GM21526 (cell line): ENCODE measurements at regions not wholly inside any gene's neighbourhood (a gene's known extent, or its start where the extent isn't known, plus 50 kb on each side); places are given as distances from the start of the nearest gene placed in this dataset.

Source experiments
- ATAC-seq: cut with Tn5 transposase; IDR thresholded peaks from one replicate; pipeline ENCODE4 v1.9.1; 2021; ENCODE audit warnings: moderate library complexity; ENCODE audit not compliant: unreplicated experiment, low FRiP score

DNA sequence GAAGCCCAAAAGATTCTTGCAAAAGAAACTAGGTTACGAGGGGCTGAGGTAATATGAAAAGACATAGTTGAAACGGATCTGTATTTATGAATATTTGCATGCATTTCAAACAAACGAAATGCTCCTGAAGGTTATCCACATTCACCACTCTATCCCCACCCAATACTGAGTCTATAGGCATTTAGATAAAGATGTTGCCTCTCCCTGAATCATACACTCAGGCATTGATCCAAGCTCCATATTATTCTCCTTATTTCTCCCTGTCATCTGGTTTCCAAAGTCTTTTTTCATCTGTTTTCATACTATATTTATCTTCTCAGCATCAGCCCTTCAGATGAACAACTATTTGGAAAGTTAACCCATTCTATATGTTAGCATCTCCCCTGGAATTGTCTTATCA is 492.5 kb upstream of the TGFBR2 start:
- ATAC-seq, result no peak

DNA sequence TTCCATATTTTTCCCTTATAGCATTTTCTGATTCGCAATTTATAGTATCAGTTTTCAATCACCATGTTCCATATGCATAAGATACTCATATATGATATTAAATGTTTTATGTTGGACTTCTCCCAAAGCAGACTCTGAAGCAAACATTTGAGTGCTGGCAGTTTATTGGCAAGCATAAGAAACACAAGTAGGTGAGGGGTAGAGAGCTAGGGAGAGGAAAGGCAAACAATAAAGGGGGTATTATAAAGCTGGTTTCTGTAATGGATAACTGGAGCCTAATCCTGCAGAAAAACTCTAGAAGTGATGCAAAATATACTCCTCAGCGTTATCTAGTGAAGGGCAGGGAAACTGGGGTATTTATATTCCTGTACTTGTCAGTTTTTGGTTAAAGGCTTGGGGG is 491.5 kb upstream of the TGFBR2 start:
- ATAC-seq, result no peak

DNA sequence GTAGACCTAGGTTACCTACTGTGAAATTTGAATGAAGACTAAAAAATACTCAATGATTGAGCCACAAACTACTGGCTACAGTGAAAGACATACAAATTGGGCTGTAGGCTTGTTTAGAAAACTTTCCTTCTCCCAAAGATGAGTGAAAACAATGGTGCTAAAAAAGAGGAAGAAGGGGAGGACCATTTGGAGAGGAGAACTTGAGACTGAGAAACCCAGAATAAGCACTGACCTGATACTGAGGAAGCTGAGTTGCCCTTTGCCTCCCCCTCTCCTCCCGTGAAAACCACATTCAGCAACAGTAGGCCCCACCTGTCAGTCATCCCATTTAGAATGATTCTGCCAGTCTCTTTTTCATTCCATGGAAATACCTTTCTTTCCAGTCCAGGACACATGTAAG is 484.0 kb upstream of the TGFBR2 start:
- ATAC-seq, result no peak

DNA sequence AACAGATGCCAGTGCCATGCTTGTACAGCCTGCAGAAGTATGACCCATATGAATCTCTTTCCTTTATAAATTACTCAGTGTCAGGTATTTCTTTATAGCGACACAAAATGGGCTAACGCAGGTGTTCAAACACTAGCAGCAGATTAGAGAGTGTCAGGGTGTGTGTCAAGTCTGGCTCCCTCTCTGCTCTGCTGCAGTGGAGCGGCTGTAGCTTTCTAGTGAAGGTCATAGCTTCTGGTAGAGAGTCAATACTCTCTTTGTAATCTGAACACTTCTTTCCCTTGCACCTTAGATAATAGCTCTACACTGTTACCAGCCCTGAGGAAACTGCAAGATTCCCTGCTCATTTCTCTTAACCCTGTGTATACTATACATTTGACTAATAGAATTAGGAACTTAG is 483.2 kb upstream of the TGFBR2 start:
- ATAC-seq, result no peak

DNA sequence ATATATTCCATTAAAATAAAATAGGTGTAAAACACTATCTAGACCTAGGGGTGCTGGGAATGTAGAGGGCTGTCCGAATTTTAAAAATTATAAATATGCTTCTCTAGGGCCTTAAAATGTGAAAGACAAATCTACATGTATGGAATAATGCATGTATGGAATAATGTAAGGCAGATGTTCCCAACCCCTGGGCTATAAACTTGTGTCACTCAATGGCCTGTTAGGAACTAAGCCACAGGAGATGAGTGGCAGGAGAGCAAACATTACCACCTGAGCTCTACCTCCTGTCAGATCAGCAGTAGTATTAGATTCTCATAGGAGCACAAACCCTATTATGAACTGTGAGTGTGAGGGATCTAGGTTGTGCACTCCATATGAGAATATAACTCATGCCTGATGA is 482.6 kb upstream of the TGFBR2 start:
- no peak for ATAC-seq

DNA sequence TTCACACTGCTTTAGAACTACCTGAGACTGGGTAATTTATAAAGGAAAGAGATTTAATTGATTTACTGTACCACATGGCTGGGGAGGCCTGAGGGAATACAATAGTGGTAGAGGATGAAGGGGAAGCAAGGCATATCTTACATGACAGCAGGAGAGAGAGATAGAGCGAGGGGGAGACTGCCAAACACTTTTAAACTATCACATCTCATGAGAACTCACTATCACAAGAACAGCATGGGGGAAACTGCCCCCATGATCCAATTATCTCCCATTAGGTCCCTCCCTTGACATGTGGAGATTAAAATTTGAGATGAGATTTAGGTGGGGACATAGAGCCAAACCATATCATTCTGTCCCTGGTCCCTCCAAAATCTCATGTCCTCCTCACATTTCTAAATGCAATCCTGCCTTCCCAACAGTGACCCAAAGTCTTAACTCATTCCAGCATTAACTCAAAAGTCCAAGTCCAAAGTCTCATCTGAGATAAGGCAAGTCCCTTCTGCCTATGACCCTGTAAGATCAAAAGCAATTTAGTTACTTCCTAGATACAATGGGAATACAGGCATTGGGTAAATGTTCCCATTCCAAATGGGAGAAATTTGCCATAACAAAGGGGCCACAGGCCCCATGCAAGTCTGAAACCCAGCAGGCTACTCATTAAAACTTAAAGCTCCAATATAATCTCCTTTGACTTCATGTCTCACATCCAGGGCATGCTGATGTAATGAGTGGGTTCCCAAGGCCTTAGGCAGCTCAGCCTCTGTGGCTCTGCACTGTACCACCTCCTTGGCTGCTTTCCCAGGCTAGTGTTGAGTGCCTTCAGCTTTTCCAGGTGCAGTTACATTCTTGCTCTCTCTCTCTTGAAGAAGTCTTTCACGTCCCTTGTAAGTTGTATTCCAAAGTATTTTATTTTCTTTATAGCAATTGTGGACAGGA is 481.7 kb upstream of the TGFBR2 start:
- ATAC-seq, result no peak

DNA sequence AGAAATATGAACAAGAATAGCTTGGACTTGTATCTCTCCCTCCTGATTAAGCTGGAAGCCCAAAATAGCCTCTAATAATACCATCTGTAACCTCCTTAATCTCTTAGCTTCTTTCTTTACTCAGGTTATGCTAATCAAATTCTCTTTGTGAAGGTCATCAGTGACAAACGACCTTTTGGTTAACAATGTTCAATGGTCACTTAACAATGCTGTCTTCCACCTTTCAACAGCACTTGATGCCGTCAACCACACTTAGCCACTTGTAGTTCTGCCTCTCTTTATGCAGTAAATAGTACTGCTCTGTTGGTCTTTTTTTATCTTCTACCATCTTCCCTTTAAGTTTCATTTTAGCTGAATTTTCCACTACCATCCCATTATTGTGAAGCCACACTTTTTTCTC is 476.6 kb upstream of the TGFBR2 start:
- no peak for ATAC-seq

DNA sequence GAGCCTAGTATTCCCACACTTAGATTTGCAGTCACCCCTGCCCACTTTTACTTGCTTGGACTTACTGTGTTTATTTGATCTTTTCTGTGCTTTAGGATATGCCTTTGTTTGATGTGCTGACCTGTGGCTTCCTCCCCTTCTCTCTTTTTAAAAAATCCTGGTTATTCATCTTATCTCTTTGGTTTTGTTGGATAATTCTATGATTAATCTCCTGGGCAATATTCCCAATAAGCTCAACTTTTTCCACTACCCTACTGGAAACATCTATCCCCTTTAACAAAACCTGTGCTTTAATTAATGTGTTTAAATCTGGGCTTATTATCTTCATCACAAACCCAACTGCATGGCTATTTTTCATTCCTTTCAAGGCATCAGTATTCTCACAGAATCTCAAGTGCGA is 476.0 kb upstream of the TGFBR2 start:
- no peak for ATAC-seq

DNA sequence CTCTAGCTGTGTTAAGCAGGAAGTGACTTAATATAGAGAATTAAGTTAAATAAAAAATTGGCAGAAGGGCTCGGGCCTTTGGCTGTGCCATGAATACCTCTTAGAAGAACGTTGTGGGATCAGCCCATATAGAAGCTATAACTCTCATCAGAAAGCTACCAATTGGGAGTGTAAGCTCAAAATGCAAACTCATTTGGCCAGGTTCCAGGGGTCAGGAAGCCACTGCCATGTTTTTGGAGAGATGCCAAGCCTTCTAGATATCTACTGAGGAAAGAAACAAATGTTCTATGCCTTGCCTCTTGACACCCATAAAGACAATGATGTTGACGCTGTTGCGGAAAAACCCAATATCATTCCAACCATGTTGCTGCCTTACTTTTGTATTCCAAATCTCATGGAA is 475.2 kb upstream of the TGFBR2 start:
- no peak for ATAC-seq

DNA sequence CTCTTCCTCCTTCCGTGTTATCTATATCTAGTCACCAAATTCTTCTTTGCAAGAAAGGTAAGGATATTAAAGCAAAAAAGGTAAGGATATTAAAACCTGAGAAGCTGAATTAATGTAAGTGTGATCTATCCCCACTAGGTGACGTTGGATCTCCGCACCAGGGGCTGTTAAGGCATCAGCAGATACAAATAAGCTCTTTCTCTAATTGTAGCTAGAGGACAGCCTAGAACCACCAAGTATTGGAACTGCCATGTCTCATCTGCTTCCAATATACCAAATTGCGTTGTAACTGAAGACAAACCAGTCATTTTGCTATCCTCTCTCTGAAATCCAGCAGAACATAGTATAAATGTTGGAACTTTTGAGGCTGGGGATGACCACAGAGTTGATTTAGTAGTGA is 471.2 kb upstream of the TGFBR2 start:
- ATAC-seq, result no peak

DNA sequence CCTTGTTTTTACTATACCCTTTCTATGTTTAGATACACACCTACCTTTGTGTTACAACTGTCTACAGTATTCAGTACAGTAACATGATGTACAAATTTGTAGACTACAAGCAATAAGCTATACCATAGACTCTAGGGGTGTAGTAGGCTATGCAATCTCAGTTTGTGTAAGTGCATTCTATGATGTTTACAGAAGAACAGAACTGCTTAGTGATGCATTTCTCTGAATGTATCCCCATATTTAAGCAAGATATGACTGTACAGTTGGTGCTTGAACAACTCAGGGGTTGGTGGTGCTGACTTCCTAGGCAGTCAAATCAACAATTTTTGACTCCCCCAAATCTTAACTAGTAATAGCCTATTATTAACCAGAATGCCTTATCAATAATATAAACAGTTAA is 467.1 kb upstream of the TGFBR2 start:
- ATAC-seq, result no peak

DNA sequence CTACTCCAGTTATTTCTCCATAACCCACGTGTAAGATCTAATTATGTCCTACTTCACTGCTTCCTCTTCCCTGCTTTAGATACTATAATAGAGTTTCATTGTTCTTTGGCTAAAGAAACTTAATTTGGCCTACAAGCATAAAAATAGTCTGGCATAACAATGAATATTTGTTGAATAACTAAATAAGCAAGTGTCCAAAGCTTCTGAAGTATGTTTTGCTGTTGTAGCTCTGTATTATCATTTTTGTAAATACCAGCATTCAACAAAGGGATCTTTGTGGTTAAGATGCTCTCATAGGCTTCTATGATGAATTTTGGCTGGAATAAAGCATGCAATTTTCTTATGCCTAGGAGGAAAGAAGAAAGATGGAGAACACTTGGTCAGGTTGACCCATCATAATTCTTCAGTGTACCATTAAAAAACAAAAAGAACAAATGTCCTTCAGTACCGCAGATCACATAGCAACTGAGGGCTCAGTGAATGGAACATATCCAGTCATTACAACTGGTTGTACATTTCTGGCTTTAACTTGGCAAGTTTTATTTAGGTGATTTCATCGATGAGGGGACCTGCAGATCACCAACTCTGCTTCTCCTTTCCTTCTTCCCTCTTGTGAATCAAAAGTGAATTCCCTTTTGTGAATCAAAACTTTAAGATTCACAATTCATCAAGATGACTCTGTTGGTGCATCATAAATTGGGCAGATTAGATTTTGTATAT is 465.9 kb upstream of the TGFBR2 start:
- ATAC-seq, result no peak

DNA sequence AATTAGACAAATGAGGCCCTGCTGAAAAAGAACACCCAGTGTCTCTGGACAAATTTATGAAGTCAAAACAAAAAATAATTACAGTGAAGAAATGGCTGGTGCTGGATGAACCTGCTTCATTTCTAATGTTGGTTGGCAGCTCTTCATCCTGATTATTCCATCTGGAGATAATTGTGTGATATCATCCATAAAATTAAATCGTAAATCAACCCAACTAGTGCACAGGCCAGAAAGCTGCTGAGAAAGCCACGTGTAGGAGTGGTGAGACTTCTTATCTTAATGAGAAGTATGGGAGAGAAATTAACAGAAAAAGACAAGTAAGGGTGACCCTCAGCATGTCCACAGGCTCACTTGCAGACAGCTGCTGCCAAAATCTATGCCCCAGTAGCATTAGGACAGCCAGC is 465.2 kb upstream of the TGFBR2 start:
- no peak for ATAC-seq

DNA sequence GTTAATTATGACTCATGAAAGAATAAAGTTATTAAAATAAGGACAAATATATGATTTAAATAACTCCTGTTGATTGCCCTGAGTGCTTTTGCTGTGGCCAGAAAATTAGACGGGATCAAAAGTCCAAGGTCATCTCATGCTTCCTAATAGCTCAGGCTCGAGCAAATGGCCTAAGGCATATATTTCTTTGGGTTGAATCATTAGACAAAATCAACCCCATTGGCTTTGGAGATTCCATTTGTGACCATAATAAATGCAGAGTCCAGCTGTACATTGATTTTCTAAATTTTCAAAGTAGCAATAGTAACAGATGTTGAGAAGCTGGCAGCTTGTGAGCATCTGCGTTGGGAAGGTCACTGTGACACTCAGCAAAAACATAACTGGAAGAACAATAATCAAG is 464.5 kb upstream of the TGFBR2 start:
- no peak for ATAC-seq

DNA sequence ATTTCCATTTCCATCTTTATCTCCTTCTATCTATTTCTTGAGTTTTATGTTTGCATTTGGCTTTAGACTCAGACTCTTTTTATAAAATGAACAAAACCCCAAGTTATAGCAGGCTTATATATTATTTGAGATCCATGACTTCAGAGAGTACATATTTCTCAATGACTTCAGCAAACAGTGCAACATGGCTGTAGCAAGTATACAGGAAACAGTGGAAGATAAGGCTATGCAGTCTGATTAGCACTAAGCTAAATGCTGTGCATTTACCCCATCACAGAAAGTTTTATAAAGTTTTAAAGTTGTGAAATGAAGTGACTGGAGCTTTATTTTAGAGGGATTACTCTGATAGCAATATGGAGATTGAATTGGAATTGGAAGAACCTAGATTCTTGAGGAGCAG is 463.5 kb upstream of the TGFBR2 start:
- no peak for ATAC-seq

DNA sequence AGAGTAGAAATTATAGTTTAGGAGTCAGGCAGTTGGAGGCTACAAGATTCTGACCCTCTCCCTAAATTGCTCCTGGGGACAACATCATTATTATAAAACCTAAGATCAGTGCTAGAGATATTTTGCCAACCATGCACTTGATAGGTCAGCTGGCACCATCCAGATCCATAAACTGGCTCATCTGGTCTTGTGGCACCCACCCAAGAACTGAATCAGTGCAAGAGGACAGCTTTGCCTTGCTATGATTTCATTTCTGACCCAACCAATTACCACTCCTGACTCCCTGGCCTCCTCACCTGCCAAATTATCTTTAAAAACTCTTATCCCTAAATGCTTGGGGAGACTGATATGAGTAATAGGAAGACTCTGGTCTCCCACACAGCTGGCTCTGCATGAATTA is 461.1 kb upstream of the TGFBR2 start:
- ATAC-seq, result no peak

DNA sequence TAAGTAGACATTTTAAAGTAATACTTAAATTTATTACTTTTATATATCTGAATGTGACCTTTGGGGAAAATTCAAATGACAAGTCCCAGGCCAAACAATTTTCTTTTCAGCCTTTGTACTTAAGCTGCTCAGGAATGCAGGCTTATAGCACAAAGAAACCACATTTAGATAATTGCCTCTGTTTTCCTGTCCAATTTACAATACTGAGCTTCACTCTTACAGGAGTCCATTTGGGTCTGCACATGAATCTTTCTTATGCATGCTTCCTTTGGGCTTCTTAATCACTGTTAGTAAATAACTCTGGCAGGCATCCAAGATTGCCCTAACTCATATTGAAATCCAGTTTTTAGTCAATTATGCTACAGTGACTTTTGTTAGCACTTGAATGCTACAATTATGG is 459.4 kb upstream of the TGFBR2 start:
- no peak for ATAC-seq

DNA sequence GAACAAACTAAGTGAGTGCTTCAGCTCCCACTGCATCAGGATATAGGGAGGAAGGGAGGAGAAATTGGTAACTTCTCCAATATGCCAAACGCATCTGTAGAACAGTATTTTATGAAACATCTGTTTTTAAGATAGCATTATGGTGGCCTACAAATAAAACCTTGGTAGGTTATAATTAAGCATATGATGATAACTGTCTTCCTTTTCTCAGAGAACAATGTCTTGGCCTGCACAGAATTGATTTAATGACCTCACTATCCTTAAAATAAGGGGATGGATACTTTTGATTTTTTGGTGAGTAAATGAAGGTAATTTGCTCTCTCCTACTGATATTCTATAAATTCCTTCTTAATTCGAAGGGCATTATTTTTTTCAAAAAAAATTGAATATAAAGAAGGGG is 451.5 kb upstream of the TGFBR2 start:
- no peak for ATAC-seq

DNA sequence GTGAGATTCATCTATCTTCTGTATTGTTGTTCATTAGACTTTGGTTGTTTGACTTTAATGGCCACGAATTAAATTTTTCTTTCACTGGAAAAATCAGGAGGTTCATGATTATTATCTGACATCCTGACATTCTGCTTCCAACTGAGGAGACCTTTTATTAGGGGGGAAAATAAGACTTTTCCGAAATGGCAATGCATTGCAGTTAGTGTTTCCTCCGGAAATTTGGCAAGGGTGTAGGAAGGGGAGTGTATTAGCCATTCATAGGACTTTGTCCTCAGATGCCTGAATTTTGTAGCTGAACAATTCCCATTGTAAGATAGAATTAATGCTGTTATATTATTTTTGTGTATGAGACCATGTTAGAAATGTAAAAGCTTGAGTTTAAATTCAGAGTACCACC is 450.6 kb upstream of the TGFBR2 start:
- ATAC-seq, result no peak

DNA sequence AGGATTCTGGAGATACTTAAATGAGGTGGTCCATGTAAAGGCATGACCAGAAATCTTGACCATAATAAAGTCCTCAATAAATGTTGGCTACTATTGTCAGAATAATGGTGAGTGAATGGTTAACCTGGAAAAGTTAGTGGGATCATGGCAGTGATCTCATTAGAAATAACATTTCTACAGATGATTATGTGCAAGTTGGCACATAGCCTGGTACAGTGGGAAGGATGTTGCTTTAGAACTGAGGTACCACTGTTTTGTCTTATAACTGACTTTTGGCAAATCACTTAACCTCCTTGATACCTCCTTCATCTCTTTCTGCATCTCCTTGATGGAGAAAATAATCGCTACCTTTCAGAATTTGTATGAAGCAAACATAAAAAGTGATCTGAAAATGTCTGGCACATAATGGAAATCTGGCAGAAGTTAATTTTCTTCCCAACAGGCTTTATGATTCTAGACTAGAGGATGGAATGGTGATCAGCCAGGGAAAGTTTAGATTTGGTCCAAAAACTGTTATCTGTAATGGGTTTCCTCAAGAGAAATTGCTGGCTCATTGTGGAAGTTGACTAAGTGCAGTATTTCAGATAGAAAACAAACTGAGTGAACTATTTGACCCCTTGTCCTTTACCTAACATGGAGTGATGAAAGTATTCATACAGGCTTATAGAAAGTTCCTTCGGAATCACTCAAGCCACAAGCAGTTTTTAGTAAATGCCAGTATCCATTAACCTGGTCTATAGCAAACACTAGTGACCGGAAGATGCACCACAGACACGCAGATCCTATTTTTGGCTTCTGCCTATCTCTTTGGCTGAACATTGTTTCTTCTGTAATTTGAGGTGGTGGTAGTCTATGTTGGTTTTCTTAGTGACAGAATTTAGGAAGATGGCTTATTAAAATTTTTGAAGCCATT is 449.6 kb upstream of the TGFBR2 start:
- ATAC-seq, result no peak

DNA sequence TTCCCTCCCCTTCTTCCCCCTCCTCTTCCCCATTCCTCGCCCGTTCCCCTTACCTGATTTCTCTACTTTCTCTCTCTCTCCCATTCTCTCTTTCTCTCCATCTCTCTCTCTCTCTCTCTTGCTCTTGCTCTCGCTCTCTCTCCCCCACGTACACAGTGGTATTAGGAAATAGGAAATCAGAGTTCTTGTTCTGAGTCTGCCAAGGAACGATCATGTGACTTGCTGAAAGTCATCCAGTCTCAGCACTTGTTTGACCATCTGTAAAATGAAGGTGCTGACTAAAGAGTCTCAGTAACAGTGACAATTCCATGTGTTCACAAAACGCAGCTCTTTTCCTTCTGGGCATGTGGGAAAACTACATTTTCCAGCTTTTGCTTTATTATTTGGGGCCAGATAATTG is 445.0 kb upstream of the TGFBR2 start:
- no peak for ATAC-seq
